Smooth muscle cell (in vitro differentiated cells): ENCODE measurements at regions not wholly inside any gene's neighbourhood (a gene's known extent, or its start where the extent isn't known, plus 50 kb on each side); places are given as distances from the start of the nearest gene placed in this dataset.

Experiments used
- DNase-seq: peaks from one replicate; lab custom pipeline; 2025; ENCODE audit not compliant: unreplicated experiment; lab: John Stamatoyannopoulos, UW
- H2AFZ ChIP-seq: fragments of 200-600 bp; sonication (generic); 2 replicates; pipeline ENCODE4 v1.6.0; 2016; ENCODE audit warnings: antibody characterized with exemption, low read depth, mild to moderate bottlenecking
- H3F3A ChIP-seq: fragments of 200-600 bp; sonication (generic); 2 replicates; pipeline ENCODE4 v1.6.0; 2017; ENCODE audit warnings: antibody characterized with exemption, low read depth
- H3K27ac ChIP-seq: fragments of 200-600 bp; sonication (generic); 2 replicates; pipeline ENCODE4 v1.5.1; 2016; ENCODE audit warnings: low read depth, mild to moderate bottlenecking
- H3K27me3 ChIP-seq: fragments of 200-600 bp; sonication (generic); 2 replicates; pipeline ENCODE4 v1.6.1; 2016; ENCODE audit warnings: low read depth, mild to moderate bottlenecking
- H3K36me3 ChIP-seq: fragments of 200-600 bp; sonication (generic); 2 replicates; pipeline ENCODE4 v1.5.1; 2016; ENCODE audit warnings: low read depth
- H3K4me1 ChIP-seq: fragments of 200-600 bp; sonication (generic); 2 replicates; pipeline ENCODE4 v1.5.1; 2016; ENCODE audit warnings: low read depth
- H3K4me2 ChIP-seq: fragments of 200-600 bp; sonication (generic); 2 replicates; pipeline ENCODE4 v1.6.0; 2016; ENCODE audit warnings: mild to moderate bottlenecking
- H3K4me3 ChIP-seq: fragments of 200-600 bp; sonication (generic); 2 replicates; pipeline ENCODE4 v1.5.1; 2016; ENCODE audit warnings: mild to moderate bottlenecking
- H3K79me2 ChIP-seq: fragments of 200-600 bp; sonication (generic); 2 replicates; pipeline ENCODE4 v1.6.0; 2016; ENCODE audit warnings: low read depth, mild to moderate bottlenecking
- H3K9ac ChIP-seq: fragments of 200-600 bp; sonication (generic); 2 replicates; pipeline ENCODE4 v1.6.0; 2016; ENCODE audit warnings: low read depth
- H3K9me3 ChIP-seq: fragments of 200-600 bp; sonication (generic); replicated peaks from 2 replicates; pipeline ENCODE4 v1.5.1; 2016; ENCODE audit warnings: low read depth
- H4K20me1 ChIP-seq: fragments of 200-600 bp; sonication (generic); 2 replicates; pipeline ENCODE4 v1.6.0; 2016; ENCODE audit warnings: low read depth
- CTCF ChIP-seq: fragments of 200-600 bp; sonication (generic); IDR thresholded peaks from 2 replicates; pipeline ENCODE4 v1.5.1; 2017; ENCODE audit warnings: borderline replicate concordance, mild to moderate bottlenecking, antibody characterized with exemption; ENCODE audit not compliant: insufficient read depth, poor library complexity, severe bottlenecking
- WGBS: methylation state at CpG from one replicate; pipeline ENCODE4 v1.1.7; 2016; ENCODE audit warnings: low lambda C conversion rate; 5-methylcytosine and 5-hydroxymethylcytosine counted together

DNA sequence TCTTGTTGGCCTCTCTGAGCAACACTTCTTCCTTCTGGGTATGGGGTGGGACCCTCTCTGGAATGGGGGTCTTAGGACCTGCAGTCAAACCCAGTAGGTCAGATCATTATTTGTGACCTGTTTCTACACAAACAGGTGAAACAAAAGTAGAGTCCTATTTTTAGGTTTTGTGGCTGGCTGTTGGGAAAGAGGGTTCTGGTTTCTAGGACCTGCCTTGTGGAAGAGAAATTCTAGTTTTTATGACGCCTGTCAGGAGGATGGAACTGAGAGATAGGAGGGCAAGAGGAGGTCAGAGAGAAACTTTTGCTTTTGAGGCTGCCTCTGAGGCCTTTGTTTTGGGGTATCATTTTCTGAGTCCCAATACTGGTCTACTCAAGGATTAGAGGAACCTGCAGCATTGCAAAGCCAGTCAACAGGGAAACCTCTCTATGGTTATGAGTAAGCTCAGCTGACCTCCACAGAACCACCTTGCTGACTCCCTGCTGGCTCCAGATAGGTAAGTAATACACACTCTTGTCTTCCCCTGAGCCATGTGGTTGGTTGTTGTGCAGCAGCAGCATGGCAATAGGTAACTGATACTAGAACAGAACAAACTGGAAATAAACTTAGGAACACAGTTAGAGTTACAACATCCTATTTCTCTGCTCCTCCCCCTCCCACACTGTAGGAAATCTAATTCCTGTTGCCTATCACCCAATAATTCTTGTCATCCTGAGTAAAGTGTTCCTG, 114.7 kb upstream of the VCX3B start:
- H3K9me3 ChIP-seq: no peaks in the 10 kb centered on the region
- H3K79me2 ChIP-seq: no peaks in the 10 kb centered on the region
- DNase-seq: no peak
- H3K4me1 ChIP-seq: no peaks in the 10 kb centered on the region
- H2AFZ ChIP-seq: no peak overlapping the region
- H3K36me3 ChIP-seq: no peaks in the 10 kb centered on the region
- no peaks in the 10 kb centered on the region for H3K27me3 ChIP-seq
- H4K20me1 ChIP-seq: no peaks in the 10 kb centered on the region
- TF ChIP-seq CTCF: no peak
- H3K9ac ChIP-seq: no peak overlapping the region
- no peak overlapping the region for H3K4me3 ChIP-seq
- WGBS: 61% methylated on average over 1 of the region's 1 CpG
- H3K27ac ChIP-seq: no peak overlapping the region
- no peaks in the 10 kb centered on the region for H3F3A ChIP-seq
- H3K4me2 ChIP-seq: no peak overlapping the region

DNA sequence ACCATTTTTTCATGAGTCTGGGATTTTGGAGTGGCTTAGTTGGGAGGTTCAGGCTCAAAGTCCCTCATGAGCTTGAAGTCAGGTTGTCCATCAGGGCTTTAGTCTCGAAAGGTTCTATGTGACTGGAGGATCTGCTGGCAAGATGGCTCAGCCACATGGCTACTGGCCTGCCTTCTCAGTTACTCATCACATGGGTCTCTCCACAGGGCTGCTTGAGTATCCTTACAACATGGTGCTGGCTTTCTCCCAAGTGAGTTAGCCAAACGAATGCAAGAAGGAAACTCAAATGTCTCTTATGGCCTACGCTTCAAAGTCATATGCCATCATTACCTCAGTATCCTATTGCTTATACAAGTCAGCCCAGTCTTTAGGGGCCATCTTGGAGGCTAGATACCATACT, 106.3 kb upstream of the VCX3B start:
- no peak overlapping the region for H3K4me3 ChIP-seq
- WGBS: 65% methylated on average over 3 of the region's 3 CpGs
- H3F3A ChIP-seq: no peaks in the 10 kb centered on the region

DNA sequence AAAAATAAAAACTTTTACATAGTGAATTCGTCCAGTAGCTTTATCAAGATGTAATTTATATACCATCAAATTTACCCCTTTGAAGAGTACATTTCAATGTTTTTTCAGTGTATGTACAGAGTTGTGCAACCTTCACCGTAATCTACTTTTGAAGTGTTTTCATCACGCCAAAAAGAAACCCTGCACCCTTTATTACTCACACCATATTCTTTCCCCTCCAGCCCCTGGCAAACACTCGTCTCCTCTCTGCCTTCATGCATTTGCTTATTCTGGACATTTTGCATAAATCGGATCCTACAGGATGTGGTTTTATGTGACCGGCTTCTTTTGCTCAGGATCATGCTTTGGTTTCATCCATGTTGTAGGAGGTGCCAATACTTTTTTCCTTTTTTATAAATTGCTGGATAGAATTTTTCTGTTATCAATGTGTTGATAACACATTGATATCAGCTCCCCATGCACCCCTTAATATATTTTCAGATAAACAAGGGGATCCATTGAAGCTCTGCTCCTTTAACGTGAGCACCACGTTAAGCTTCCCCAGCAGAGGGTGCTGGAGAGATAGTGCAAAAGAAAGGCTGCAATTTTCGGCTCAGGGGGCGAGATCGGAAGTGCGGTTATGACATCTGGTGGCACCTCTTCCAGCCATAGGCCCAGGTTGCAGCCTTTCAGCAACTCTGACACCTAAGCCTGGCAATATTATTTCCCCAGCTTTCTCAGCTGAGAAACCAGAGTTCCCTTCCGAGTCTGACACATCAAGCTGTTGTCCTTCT, 100.1 kb upstream of the VCX3B start:
- DNase-seq: no peak
- no peak overlapping the region for H3K27ac ChIP-seq

More for the DNA sequence above, 106.3 kb upstream of the VCX3B start:
- H4K20me1 ChIP-seq: no peaks in the 10 kb centered on the region
- H2AFZ ChIP-seq: no peak overlapping the region
- no peak overlapping the region for H3K4me2 ChIP-seq
- no peak for TF ChIP-seq CTCF
- no peaks in the 10 kb centered on the region for H3K9me3 ChIP-seq
- H3K27me3 ChIP-seq: no peaks in the 10 kb centered on the region
- H3K36me3 ChIP-seq: no peaks in the 10 kb centered on the region
- H3K79me2 ChIP-seq: no peaks in the 10 kb centered on the region
- DNase-seq: no peak
- H3K4me1 ChIP-seq: no peaks in the 10 kb centered on the region
- H3K27ac ChIP-seq: no peak overlapping the region
- no peak overlapping the region for H3K9ac ChIP-seq

More for the DNA sequence above, 100.1 kb upstream of the VCX3B start:
- peak; percentile 36 for TF ChIP-seq CTCF
- H3K27me3 ChIP-seq: no peaks in the 10 kb centered on the region
- no peak overlapping the region for H2AFZ ChIP-seq
- no peaks in the 10 kb centered on the region for H3F3A ChIP-seq
- H3K36me3 ChIP-seq: no peaks in the 10 kb centered on the region
- no peak overlapping the region for H3K9ac ChIP-seq
- no peaks in the 10 kb centered on the region for H3K4me1 ChIP-seq
- H3K4me3 ChIP-seq: no peak overlapping the region
- 55% methylated on average over 13 of the region's 13 CpGs for WGBS
- no peaks in the 10 kb centered on the region for H3K9me3 ChIP-seq
- no peaks in the 10 kb centered on the region for H4K20me1 ChIP-seq
- no peak overlapping the region for H3K4me2 ChIP-seq
- no peaks in the 10 kb centered on the region for H3K79me2 ChIP-seq
